PFSK-1 (cell line): ENCODE measurements at regions not wholly inside any gene's neighbourhood (a gene's known extent, or its start where the extent isn't known, plus 50 kb on each side); places are given as distances from the start of the nearest gene placed in this dataset.

Source experiments
- FOXP2 ChIP-seq: optimal IDR thresholded peaks from 2 replicates; pipeline ENCODE3; 2011; ENCODE audit warnings: borderline replicate concordance, control low read depth, inconsistent platforms; ENCODE audit not compliant: insufficient read depth; ENCODE audit errors: extremely low read length, extremely low read depth
- POLR2AphosphoS5 ChIP-seq: IDR thresholded peaks from 2 replicates; pipeline ENCODE4 v1.6.1; 2012; ENCODE audit warnings: low read depth, mild to moderate bottlenecking, control low read depth, low read length, moderate library complexity
- REST ChIP-seq, 2 experiments: IDR thresholded peaks; 2 replicates each; pipeline versions ENCODE4 v1.6.1 to v1.8.0; 2011 to 2012; ENCODE audit warnings: low read depth in 2 of 2, low read length in 2 of 2, control low read depth in 1 of 2, inconsistent platforms in 1 of 2, mild to moderate bottlenecking in 1 of 2, moderate library complexity in 1 of 2; ENCODE audit not compliant: insufficient read depth in 1 of 2
- SIN3A ChIP-seq: IDR thresholded peaks from 2 replicates; pipeline ENCODE4 v1.6.1; 2012; ENCODE audit warnings: mild to moderate bottlenecking, low read length, moderate library complexity, borderline replicate concordance; ENCODE audit not compliant: insufficient read depth
- TAF1 ChIP-seq: IDR thresholded peaks from 2 replicates; pipeline ENCODE4 v1.6.1; 2012; ENCODE audit warnings: low read length, control low read depth, borderline replicate concordance; ENCODE audit not compliant: insufficient read depth

- TF ChIP-seq POLR2AphosphoS5 (no peak), REST (IDR thresholded peaks at IDR 0.05; ENCODE audit: insufficient read depth in 1 of 2, low read depth in 2 of 2, low read length in 2 of 2) (no peak), TAF1 (no peak), SIN3A (no peak), FOXP2 (no peak)
These were observed 50.5 kb downstream of the PALM2AKAP2 start for GRCh38 chr9:109830545-109830944.

GRCh38 chr9:109831998-109832658 is 52.1 kb downstream of the PALM2AKAP2 start:
- TF ChIP-seq FOXP2 (no peak), POLR2AphosphoS5 (no peak), TAF1 (no peak), REST (IDR thresholded peaks at IDR 0.05; ENCODE audit: insufficient read depth in 1 of 2, low read depth in 2 of 2, low read length in 2 of 2) (no peak), SIN3A (no peak)

GRCh38 chr9:109834855-109835254 is 54.9 kb downstream of the PALM2AKAP2 start:
- TF ChIP-seq FOXP2 (no peak), POLR2AphosphoS5 (no peak), TAF1 (no peak), REST (IDR thresholded peaks at IDR 0.05; ENCODE audit: insufficient read depth in 1 of 2, low read depth in 2 of 2, low read length in 2 of 2) (no peak), SIN3A (no peak)

GRCh38 chr9:109843641-109844040 is 63.6 kb downstream of the PALM2AKAP2 start:
- TF ChIP-seq REST (IDR thresholded peaks at IDR 0.05; ENCODE audit: insufficient read depth in 1 of 2, low read depth in 2 of 2, low read length in 2 of 2) (no peak), FOXP2 (no peak), TAF1 (no peak), POLR2AphosphoS5 (no peak), SIN3A (no peak)
